ENCODE measurements at regions not wholly inside any gene's neighbourhood (a gene's known extent, or its start where the extent isn't known, plus 50 kb on each side); places are given as distances from the start of the nearest gene placed in this dataset.

DNA sequence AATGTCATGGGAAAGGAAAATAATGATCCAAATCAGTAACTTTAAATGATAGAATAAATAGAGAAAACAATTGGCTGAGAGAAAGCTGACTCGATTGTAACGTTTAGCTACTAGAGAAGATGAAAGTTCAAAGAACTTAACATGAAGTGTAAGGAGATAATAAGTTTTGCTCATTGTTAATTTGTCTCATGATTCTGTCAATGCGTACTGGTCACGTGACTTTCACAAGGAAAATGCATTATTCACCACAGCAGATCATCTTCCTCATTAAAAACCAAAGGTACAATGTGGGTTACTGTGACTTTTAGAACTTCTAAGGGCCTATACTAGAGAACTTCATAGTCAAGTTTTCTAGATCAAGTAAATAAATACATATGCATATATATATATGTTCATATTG, 1207.2 kb downstream of the EFNB2 start:
- POLR2A ChIA-PET, result no interaction called here
- no peak for DNase-seq (ENCODE audit: low read depth)
- Histone ChIP-seq H3K36me3 (ENCODE audit: control insufficient read depth, insufficient read depth, low read length) (no peaks in the 10 kb centered on the region), H3K27me3 (ENCODE audit: control insufficient read depth, insufficient read depth, low read length) (no peaks in the 10 kb centered on the region), H3K4me3 (ENCODE audit: low read depth, low read length) (no peak overlapping the region)
- TF ChIP-seq, protein P1, sequence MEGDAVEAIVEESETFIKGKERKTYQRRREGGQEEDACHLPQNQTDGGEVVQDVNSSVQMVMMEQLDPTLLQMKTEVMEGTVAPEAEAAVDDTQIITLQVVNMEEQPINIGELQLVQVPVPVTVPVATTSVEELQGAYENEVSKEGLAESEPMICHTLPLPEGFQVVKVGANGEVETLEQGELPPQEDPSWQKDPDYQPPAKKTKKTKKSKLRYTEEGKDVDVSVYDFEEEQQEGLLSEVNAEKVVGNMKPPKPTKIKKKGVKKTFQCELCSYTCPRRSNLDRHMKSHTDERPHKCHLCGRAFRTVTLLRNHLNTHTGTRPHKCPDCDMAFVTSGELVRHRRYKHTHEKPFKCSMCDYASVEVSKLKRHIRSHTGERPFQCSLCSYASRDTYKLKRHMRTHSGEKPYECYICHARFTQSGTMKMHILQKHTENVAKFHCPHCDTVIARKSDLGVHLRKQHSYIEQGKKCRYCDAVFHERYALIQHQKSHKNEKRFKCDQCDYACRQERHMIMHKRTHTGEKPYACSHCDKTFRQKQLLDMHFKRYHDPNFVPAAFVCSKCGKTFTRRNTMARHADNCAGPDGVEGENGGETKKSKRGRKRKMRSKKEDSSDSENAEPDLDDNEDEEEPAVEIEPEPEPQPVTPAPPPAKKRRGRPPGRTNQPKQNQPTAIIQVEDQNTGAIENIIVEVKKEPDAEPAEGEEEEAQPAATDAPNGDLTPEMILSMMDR (IDR thresholded peaks at IDR 0.05; ENCODE audit: insufficient read depth, low read depth, low read length), result no peak
- CTCF ChIA-PET, result no interaction called here

DNA sequence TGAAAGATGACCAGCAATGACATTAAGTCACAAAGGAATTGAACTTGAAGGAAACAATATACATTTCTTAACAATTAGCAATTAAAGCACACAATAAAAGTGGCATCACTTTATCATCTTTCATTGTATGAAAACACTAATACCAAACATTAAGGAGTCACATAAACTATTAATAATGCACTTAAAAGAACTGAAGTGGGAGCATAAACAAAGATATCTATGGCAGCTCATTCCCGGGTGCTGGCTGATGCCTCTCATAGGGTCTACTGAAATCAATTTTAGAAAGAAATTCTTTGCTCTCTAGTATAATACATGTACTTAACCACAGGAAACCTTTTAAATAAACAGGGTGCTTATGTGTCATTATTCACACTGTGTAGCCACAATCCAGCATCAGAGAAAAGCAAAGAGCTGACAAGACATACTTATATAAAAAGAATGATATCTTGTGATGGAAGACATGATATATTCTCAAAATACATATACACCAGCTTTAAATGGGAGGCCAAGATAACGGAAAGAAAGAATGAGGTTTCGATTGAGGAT, 1207.8 kb downstream of the EFNB2 start:
- Histone ChIP-seq H3K36me3 (ENCODE audit: control insufficient read depth, insufficient read depth, low read length) (no peaks in the 10 kb centered on the region), H3K27me3 (ENCODE audit: control insufficient read depth, insufficient read depth, low read length) (no peaks in the 10 kb centered on the region), H3K4me3 (ENCODE audit: low read depth, low read length) (no peak overlapping the region)
- CTCF ChIA-PET, result interaction anchor here (0.9 kb wide), 1 partner anchor 10 kb away, joined by 3 read pairs; no protein-coding TSS in a partner anchor
- POLR2A ChIA-PET, result no interaction called here
- no peak for DNase-seq (ENCODE audit: low read depth)
- TF ChIP-seq, protein P1 (IDR thresholded peaks at IDR 0.05; ENCODE audit: insufficient read depth, low read depth, low read length), result no peak

DNA sequence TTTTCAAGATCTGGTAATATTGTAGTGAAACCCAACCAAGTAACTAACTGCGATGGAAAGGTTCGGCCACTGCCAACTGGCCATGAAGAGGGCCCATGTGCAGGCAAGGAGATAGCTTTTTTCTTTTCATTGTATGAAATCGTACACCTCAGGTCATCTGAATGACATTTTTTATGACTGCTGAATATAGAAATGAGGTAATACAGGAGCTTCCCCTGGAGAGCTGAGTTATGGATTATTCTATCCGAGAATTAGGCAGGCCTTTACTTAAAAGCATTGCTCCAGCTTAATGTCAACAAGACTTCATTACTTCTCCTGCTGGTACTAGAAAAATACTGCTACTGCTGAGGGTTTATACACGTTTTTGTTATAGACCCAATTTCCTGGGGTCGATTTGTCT, 1215.6 kb downstream of the EFNB2 start:
- no peak overlapping the region for H3K4me3 ChIP-seq (ENCODE audit: low read depth, low read length)
- POLR2A ChIA-PET, result no interaction called here
- H3K36me3 ChIP-seq (ENCODE audit: control insufficient read depth, insufficient read depth, low read length), result no peaks in the 10 kb centered on the region
- TF ChIP-seq, protein P1 (IDR thresholded peaks at IDR 0.05; ENCODE audit: insufficient read depth, low read depth, low read length), result no peak
- CTCF ChIA-PET, result no interaction called here
- DNase-seq (ENCODE audit: low read depth), result no peak
- no peaks in the 10 kb centered on the region for H3K27me3 ChIP-seq (ENCODE audit: control insufficient read depth, insufficient read depth, low read length)

DNA sequence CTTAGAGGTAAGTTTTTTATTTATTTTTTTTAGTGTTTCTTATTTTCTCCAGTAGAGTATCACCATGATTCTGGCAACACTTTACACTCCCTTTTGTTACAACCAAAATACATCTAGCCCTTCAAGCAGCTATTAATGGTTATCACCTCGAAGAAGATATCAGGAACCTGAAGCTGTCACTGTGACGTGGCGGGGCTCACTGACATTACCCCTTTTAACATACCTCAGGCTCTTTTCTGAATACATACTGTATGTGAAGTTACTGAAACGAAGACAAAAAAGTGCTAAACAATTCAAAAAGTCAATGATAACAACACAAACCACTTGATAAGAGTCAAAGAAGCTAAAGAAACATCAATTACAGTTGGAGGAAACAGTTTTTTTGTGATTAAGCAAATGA, 1218.7 kb downstream of the EFNB2 start:
- H3K27me3 ChIP-seq (ENCODE audit: control insufficient read depth, insufficient read depth, low read length), result no peaks in the 10 kb centered on the region
- no peak for DNase-seq (ENCODE audit: low read depth)

DNA sequence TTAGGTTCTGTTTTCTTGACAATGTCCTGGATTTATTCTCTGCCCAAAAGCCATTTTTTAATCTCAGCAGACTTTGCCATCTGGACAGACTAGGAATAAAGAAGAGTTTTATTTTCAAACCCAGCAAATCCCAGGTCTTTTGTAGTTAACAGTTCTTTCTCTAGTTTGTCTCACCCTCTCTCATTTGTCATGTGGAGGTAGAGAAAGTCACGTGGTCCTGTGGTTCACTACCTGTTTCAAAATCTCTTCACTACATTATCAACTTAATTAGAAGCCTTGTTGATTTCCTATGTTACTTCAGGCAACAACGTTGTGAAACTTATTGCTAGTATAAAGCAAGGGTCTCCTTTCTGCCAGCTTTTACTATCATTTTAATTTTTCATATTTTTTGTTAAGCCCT, 1222.6 kb downstream of the EFNB2 start:
- TF ChIP-seq, protein P1 (IDR thresholded peaks at IDR 0.05; ENCODE audit: insufficient read depth, low read depth, low read length), result no peak
- POLR2A ChIA-PET, result no interaction called here
- CTCF ChIA-PET, result no interaction called here

More for the DNA sequence above, 1218.7 kb downstream of the EFNB2 start:
- ChIA-PET CTCF (no interaction called here), POLR2A (no interaction called here)
- Histone ChIP-seq H3K4me3 (ENCODE audit: low read depth, low read length) (no peak overlapping the region), H3K36me3 (ENCODE audit: control insufficient read depth, insufficient read depth, low read length) (no peaks in the 10 kb centered on the region)
- TF ChIP-seq, protein P1 (IDR thresholded peaks at IDR 0.05; ENCODE audit: insufficient read depth, low read depth, low read length), result no peak

More for the DNA sequence above, 1222.6 kb downstream of the EFNB2 start:
- H3K27me3 ChIP-seq (ENCODE audit: control insufficient read depth, insufficient read depth, low read length), result no peaks in the 10 kb centered on the region
- no peak for DNase-seq (ENCODE audit: low read depth)
- no peaks in the 10 kb centered on the region for H3K36me3 ChIP-seq (ENCODE audit: control insufficient read depth, insufficient read depth, low read length)
- no peak overlapping the region for H3K4me3 ChIP-seq (ENCODE audit: low read depth, low read length)

All from BJ (cell line).